LoVo (cell line): ENCODE measurements at regions not wholly inside any gene's neighbourhood (a gene's known extent, or its start where the extent isn't known, plus 50 kb on each side); places are given as distances from the start of the nearest gene placed in this dataset.
"Not testable (repeated sequence)": the region's sequence is repeated elsewhere in the genome, so short reads cannot be mapped to it uniquely, and the experiment has no call there.

Source experiments
- DNase-seq: peaks from one replicate; pipeline ENCODE4 v3.0.0-alpha.2; 2016; ENCODE audit warnings: low spot score

GRCh38 chr4:163693211-163693610 is 198.7 kb downstream of the TMA16 start:
- DNase-seq, result no peak

GRCh38 chr4:163693776-163694175 is 199.3 kb downstream of the TMA16 start:
- DNase-seq, result peak; percentile 20

GRCh38 chr4:163694385-163694784 is 199.9 kb downstream of the TMA16 start:
- DNase-seq, result no peak

- no peak for DNase-seq
These were observed 202.6 kb downstream of the TMA16 start for GRCh38 chr4:163697121-163697520.

- DNase-seq, result not testable (repeated sequence)
These were observed 205.9 kb downstream of the TMA16 start for GRCh38 chr4:163700383-163700782.

GRCh38 chr4:163701916-163702315 is 207.4 kb downstream of the TMA16 start:
- no peak for DNase-seq

GRCh38 chr4:163702736-163703135 is 208.2 kb downstream of the TMA16 start:
- DNase-seq, result no peak

GRCh38 chr4:163703251-163703650 is 208.8 kb downstream of the TMA16 start:
- DNase-seq, result no peak

GRCh38 chr4:163707873-163708272 is 213.4 kb downstream of the TMA16 start:
- DNase-seq, result no peak

- no peak for DNase-seq
These were observed 215.1 kb downstream of the TMA16 start for GRCh38 chr4:163709601-163710000.

GRCh38 chr4:163710158-163710557 is 215.7 kb downstream of the TMA16 start:
- DNase-seq, result no peak

- DNase-seq, result not testable (repeated sequence)
These were observed 230.0 kb downstream of the TMA16 start for GRCh38 chr4:163724495-163724894.

GRCh38 chr4:163726641-163727040 is 232.2 kb downstream of the TMA16 start:
- DNase-seq, result no peak

GRCh38 chr4:163731071-163731470 is 236.6 kb downstream of the TMA16 start:
- no peak for DNase-seq

- DNase-seq, result no peak
These were observed 238.0 kb downstream of the TMA16 start for GRCh38 chr4:163732473-163732872.

- DNase-seq, result no peak
These were observed 242.4 kb downstream of the TMA16 start for GRCh38 chr4:163736876-163737275.

- not testable (repeated sequence) for DNase-seq
These were observed 243.4 kb downstream of the TMA16 start for GRCh38 chr4:163737846-163738245.

GRCh38 chr4:163738521-163738920 is 244.0 kb downstream of the TMA16 start:
- DNase-seq, result no peak

GRCh38 chr4:163744861-163745260 is 250.4 kb downstream of the TMA16 start:
- DNase-seq, result no peak

- no peak for DNase-seq
These were observed 252.8 kb downstream of the TMA16 start for GRCh38 chr4:163747293-163747692.

GRCh38 chr4:163747886-163748285 is 253.4 kb downstream of the TMA16 start:
- peak; percentile 73 for DNase-seq

GRCh38 chr4:163748449-163748848 is 254.0 kb downstream of the TMA16 start:
- peak; percentile 50 for DNase-seq

- DNase-seq, result peak; percentile 20
These were observed 260.5 kb downstream of the TMA16 start for GRCh38 chr4:163755013-163755412.

- DNase-seq, result no peak
These were observed 262.7 kb downstream of the TMA16 start for GRCh38 chr4:163757219-163757618.

GRCh38 chr4:163758032-163758431 is 263.5 kb downstream of the TMA16 start:
- no peak for DNase-seq
